K562 (cell line): ENCODE measurements at regions not wholly inside any gene's neighbourhood (a gene's known extent, or its start where the extent isn't known, plus 50 kb on each side); places are given as distances from the start of the nearest gene placed in this dataset.

ENCODE experiments used
- ATAC-seq: fragments of 200-7000 bp; cut with Tn5 transposase; 3 replicates; pipeline ENCODE4 v1.9.1; 2020; ENCODE audit warnings: moderate library complexity
- BruUV-seq: library from RNA; stranded (reverse); fragments of 400-500 nt; replicated peaks from 2 replicates; lab custom pipeline; 2021; lab: Mats Ljungman, UMichigan
- CTCF ChIA-PET: fragments of 300-600 bp; formaldehyde crosslinking; extraction: SDS; loops from one replicate; lab custom pipeline; 2021; ENCODE audit warnings: low intra/inter-chr PET ratio; lab: Yijun Ruan, JAX
- POLR2A ChIA-PET: fragments of 300-600, 350-650 bp; sonication (Branson Sonifier 250); formaldehyde crosslinking; extraction: SDS; loops from one replicate; lab custom pipeline; 2021; ENCODE audit warnings: antibody characterized with exemption, inconsistent platforms; lab: Yijun Ruan, JAX
- DNase-seq, 4 experiments: peaks; one replicate each; pipeline versions ENCODE4 v3.0.0 to v3.0.0-alpha.2; 2011 to 2018; ENCODE audit warnings: low spot score in 3 of 4, mixed read lengths in 3 of 4; ENCODE audit errors: extremely low read depth in 1 of 4
- FAIRE-seq: peaks from 2 replicates; lab custom pipeline; 2011; peaks lifted over from hg19 to GRCh38; lab: Jason Lieb, UNC
- H2AFZ ChIP-seq: 2 replicates; pipeline ENCODE4 v1.6.0; 2011; ENCODE audit warnings: low read depth, low read length, control low read depth, inconsistent platforms
- H3K27ac ChIP-seq: fragments of 200-600 bp; 3 replicates; pipeline ENCODE4 v1.8.0; 2011; ENCODE audit warnings: low read depth, mild to moderate bottlenecking, control low read depth, inconsistent platforms, low read length, moderate library complexity, mixed read lengths; ENCODE audit errors: extremely low read depth
- H3K27me3 ChIP-seq, 2 experiments: fragments of 300-600 bp in 1 of 2; 2 replicates in 1 of 2; 3 replicates in 1 of 2; pipeline versions ENCODE4 v1.6.0 to v1.8.0; 2011; ENCODE audit warnings: inconsistent platforms in 2 of 2, low read length in 2 of 2, mild to moderate bottlenecking in 1 of 2, mixed read lengths in 1 of 2, moderate library complexity in 1 of 2; ENCODE audit not compliant: control insufficient read depth in 2 of 2, insufficient read depth in 2 of 2
- H3K36me3 ChIP-seq: fragments of 300-600 bp; 3 replicates; pipeline ENCODE4 v1.8.0; 2011; ENCODE audit warnings: mild to moderate bottlenecking, low read length, inconsistent platforms; ENCODE audit not compliant: control insufficient read depth, insufficient read depth
- H3K4me1 ChIP-seq, 2 experiments: fragments of 200-600 bp in 1 of 2; replicated peaks in 1 of 2; 2 replicates in 1 of 2; 3 replicates in 1 of 2; pipeline versions ENCODE4 v1.5.1 to v1.8.0; 2011; ENCODE audit warnings: inconsistent platforms in 2 of 2, low read length in 2 of 2, mild to moderate bottlenecking in 1 of 2, mixed read lengths in 1 of 2, moderate library complexity in 1 of 2; ENCODE audit not compliant: control insufficient read depth in 2 of 2, insufficient read depth in 2 of 2
- H3K4me2 ChIP-seq: 2 replicates; pipeline ENCODE4 v1.6.1; 2011; ENCODE audit warnings: low read length, control low read depth, inconsistent platforms, mixed read lengths; ENCODE audit not compliant: insufficient read depth
- H3K4me3 ChIP-seq: fragments of 200-600 bp; sonication (generic), shearing (Covaris generic); 2 replicates; pipeline ENCODE4 v1.5.1; 2016; ENCODE audit warnings: control low read depth, inconsistent platforms
- H3K79me2 ChIP-seq: fragments of 200-600 bp; 3 replicates; pipeline ENCODE4 v1.8.0; 2011; ENCODE audit warnings: low read length, inconsistent platforms; ENCODE audit not compliant: control insufficient read depth, insufficient read depth
- H3K9ac ChIP-seq, 2 experiments: 2 replicates each; pipeline versions ENCODE4 v1.6.0 to v1.6.1; 2011; ENCODE audit warnings: low read depth in 2 of 2, low read length in 2 of 2, control low read depth in 1 of 2, inconsistent platforms in 1 of 2, mild to moderate bottlenecking in 1 of 2, mixed read lengths in 1 of 2; ENCODE audit not compliant: insufficient read depth in 1 of 2
- H3K9me1 ChIP-seq: one replicate; pipeline ENCODE4 v1.6.0; 2011; ENCODE audit warnings: inconsistent platforms, mild to moderate bottlenecking, low read length, moderate library complexity; ENCODE audit not compliant: control insufficient read depth, insufficient read depth
- H3K9me3 ChIP-seq: replicated peaks from 2 replicates; pipeline ENCODE4 v1.5.1; 2011; ENCODE audit warnings: low read depth, low read length, inconsistent platforms; ENCODE audit not compliant: control insufficient read depth, insufficient read depth
- H4K20me1 ChIP-seq: replicated peaks from 2 replicates; pipeline ENCODE4 v1.6.1; 2011; ENCODE audit warnings: low read length, inconsistent platforms, mixed read lengths; ENCODE audit not compliant: control insufficient read depth, insufficient read depth
- FOXK2 ChIP-seq, 2 experiments: fragments of 450-650 bp; IDR thresholded peaks in 1 of 2; conservative IDR thresholded peaks in 1 of 2; 2 replicates each; pipeline ENCODE4 v1.6.1; 2016; ENCODE audit warnings: low read depth in 2 of 2, mild to moderate bottlenecking in 1 of 2
- MAFK ChIP-seq: IDR thresholded peaks from 2 replicates; pipeline ENCODE4 v1.6.1; 2011; ENCODE audit warnings: low read length, improper control_type of control experiment
- MCM7 ChIP-seq, 2 experiments: fragments of 450-650 bp; IDR thresholded peaks; 2 replicates each; pipeline ENCODE4 v1.6.1; 2016 to 2018
- POLR2A ChIP-seq: fragments of 450-650 bp; conservative IDR thresholded peaks from 2 replicates; pipeline ENCODE4 v1.6.1; 2016
- PYGO2 ChIP-seq: fragments of 450-650 bp; IDR thresholded peaks from 2 replicates; pipeline ENCODE4 v1.6.1; 2016; ENCODE audit warnings: mild to moderate bottlenecking, missing genetic modification characterization, moderate library complexity, missing compliant biosample characterization
- SMC3 ChIP-seq: conservative IDR thresholded peaks from 2 replicates; pipeline ENCODE4 v1.6.1; 2011; ENCODE audit warnings: low read depth, low read length, improper control_type of control experiment; ENCODE audit not compliant: insufficient read depth
- SRSF3 ChIP-seq: fragments of 200-400 bp; formaldehyde crosslinking; IDR thresholded peaks from 2 replicates; pipeline ENCODE4 v1.6.1; 2016; ENCODE audit warnings: mild to moderate bottlenecking, low read length, moderate library complexity; ENCODE audit not compliant: insufficient read depth
- STAT5A ChIP-seq: IDR thresholded peaks from 2 replicates; pipeline ENCODE4 v1.6.1; 2012; ENCODE audit warnings: low read length, inconsistent platforms, borderline replicate concordance
- TEAD2 ChIP-seq: fragments of 450-650 bp; IDR thresholded peaks from 2 replicates; pipeline ENCODE4 v1.6.1; 2016; ENCODE audit warnings: missing genetic modification characterization, control low read depth, missing compliant biosample characterization
- TGIF2 ChIP-seq: sonication (generic); formaldehyde crosslinking; IDR thresholded peaks from 2 replicates; pipeline ENCODE4 v1.8.1; 2022; ENCODE audit warnings: mild to moderate bottlenecking, missing genetic modification reagents, moderate library complexity
- ZFX ChIP-seq: sonication (generic); formaldehyde crosslinking; IDR thresholded peaks from 2 replicates; pipeline ENCODE4 v1.8.0; 2022; ENCODE audit warnings: mild to moderate bottlenecking, missing genetic modification reagents, moderate library complexity
- ZNF143 ChIP-seq: sonication (generic); formaldehyde crosslinking; IDR thresholded peaks from 2 replicates; pipeline ENCODE4 v1.9.0; 2022; ENCODE audit warnings: mild to moderate bottlenecking, missing genetic modification reagents
- ZNF165 ChIP-seq: fragments of 250-450 bp; sonication (Bioruptor Pico); IDR thresholded peaks from 2 replicates; pipeline ENCODE4 v1.4.0; 2020; ENCODE audit warnings: borderline replicate concordance
- ZNF785 ChIP-seq: fragments of 250-450 bp; sonication (Bioruptor Pico); IDR thresholded peaks from 2 replicates; pipeline ENCODE4 v1.4.0; 2020; ENCODE audit warnings: mild to moderate bottlenecking
- WGBS: fragments of 100-300 bp; shearing (Covaris generic); methylation state at CpG from one replicate; pipeline ENCODE4 v1.1.6; 2016; ENCODE audit warnings: low coverage, mixed read lengths; ENCODE audit not compliant: insufficient coverage; ENCODE audit errors: missing lambda C conversion rate; 5-methylcytosine and 5-hydroxymethylcytosine counted together
- in situ Hi-C: fragments of 300-500 bp; cut with MboI; formaldehyde crosslinking; loops from 4 replicates; pipeline ENCODE4 v1.15.0; 2018; ENCODE audit warnings: inconsistent platforms, mixed read lengths
- intact Hi-C: fragments of 100-400 bp; cut with micrococcal nuclease; formaldehyde crosslinking; loops from 2 replicates; pipeline ENCODE4 v1.14.2; 2022
- TF ChIP-seq, protein P1 (sequence below): sonication (generic); formaldehyde crosslinking; IDR thresholded peaks from 2 replicates; pipeline ENCODE4 v1.8.0; 2022; ENCODE audit warnings: mild to moderate bottlenecking, missing genetic modification reagents, borderline replicate concordance
- TF ChIP-seq, protein P2 (sequence below): fragments of 450-650 bp; IDR thresholded peaks from 2 replicates; pipeline ENCODE4 v1.6.1; 2016; ENCODE audit warnings: borderline replicate concordance
- TF ChIP-seq, protein P3 (sequence below): sonication (generic); formaldehyde crosslinking; IDR thresholded peaks from 2 replicates; pipeline ENCODE4 v1.8.0; 2022; ENCODE audit warnings: mild to moderate bottlenecking, missing genetic modification reagents
- TF ChIP-seq, protein P4 (sequence below): fragments of 200-800 bp; sonication (Bioruptor generic); IDR thresholded peaks from 2 replicates; pipeline ENCODE4 v1.6.1; 2017; ENCODE audit warnings: missing genetic modification characterization, missing compliant biosample characterization

DNA sequence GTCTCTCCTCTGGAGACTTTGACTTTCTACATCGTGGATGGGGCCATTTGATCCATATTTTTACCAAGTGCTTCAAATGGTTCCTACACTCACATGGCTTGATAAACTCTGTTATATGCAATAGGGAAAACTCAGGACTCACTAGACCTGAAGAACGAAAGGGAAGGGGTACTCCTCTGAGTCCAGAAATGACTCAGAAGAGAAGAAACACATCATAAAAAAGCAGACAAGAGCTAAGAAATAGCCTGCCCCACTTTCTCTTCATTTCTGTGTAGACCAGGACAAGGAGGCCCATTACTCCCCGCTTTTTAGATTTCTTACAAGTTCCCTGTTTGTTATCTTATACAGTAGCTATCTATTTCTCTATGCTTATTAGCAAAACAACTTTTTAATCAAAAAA lies 369.8 kb upstream of the ARID1B start:
- FAIRE-seq (no peak), ATAC-seq (no peak), DNase-seq (no peak)
- POLR2A ChIA-PET: no interaction called here
- H3K9me1 ChIP-seq: no peaks in the 10 kb centered on the region
- no peaks in the 10 kb centered on the region for H3K79me2 ChIP-seq
- no peaks in the 10 kb centered on the region for H4K20me1 ChIP-seq
- no peak overlapping the region for H3K27ac ChIP-seq
- CTCF ChIA-PET: no interaction called here
- TF ChIP-seq MCM7 (IDR thresholded peaks at IDR 0.05): no peak
- TF ChIP-seq TEAD2: no peak
- no peak for TF ChIP-seq SMC3
- no peak for TF ChIP-seq ZFX (CRISPR knock-in tag)
- TF ChIP-seq FOXK2 (conservative IDR thresholded peaks at IDR 0.05 in 1 of 2, IDR thresholded peaks at IDR 0.05 in 1 of 2; ENCODE audit: low read depth in 2 of 2): no peak
- TF ChIP-seq, protein P1, sequence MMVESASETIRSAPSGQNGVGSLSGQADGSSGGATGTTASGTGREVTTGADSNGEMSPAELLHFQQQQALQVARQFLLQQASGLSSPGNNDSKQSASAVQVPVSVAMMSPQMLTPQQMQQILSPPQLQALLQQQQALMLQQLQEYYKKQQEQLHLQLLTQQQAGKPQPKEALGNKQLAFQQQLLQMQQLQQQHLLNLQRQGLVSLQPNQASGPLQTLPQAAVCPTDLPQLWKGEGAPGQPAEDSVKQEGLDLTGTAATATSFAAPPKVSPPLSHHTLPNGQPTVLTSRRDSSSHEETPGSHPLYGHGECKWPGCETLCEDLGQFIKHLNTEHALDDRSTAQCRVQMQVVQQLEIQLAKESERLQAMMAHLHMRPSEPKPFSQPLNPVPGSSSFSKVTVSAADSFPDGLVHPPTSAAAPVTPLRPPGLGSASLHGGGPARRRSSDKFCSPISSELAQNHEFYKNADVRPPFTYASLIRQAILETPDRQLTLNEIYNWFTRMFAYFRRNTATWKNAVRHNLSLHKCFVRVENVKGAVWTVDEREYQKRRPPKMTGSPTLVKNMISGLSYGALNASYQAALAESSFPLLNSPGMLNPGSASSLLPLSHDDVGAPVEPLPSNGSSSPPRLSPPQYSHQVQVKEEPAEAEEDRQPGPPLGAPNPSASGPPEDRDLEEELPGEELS (CRISPR knock-in tag): no peak
- no peak for TF ChIP-seq ZNF785 (CRISPR knock-in tag)
- no peak for TF ChIP-seq SRSF3
- TF ChIP-seq STAT5A: no peak
- TF ChIP-seq, protein P2, sequence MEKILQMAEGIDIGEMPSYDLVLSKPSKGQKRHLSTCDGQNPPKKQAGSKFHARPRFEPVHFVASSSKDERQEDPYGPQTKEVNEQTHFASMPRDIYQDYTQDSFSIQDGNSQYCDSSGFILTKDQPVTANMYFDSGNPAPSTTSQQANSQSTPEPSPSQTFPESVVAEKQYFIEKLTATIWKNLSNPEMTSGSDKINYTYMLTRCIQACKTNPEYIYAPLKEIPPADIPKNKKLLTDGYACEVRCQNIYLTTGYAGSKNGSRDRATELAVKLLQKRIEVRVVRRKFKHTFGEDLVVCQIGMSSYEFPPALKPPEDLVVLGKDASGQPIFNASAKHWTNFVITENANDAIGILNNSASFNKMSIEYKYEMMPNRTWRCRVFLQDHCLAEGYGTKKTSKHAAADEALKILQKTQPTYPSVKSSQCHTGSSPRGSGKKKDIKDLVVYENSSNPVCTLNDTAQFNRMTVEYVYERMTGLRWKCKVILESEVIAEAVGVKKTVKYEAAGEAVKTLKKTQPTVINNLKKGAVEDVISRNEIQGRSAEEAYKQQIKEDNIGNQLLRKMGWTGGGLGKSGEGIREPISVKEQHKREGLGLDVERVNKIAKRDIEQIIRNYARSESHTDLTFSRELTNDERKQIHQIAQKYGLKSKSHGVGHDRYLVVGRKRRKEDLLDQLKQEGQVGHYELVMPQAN: no peak
- no peak for TF ChIP-seq TGIF2 (CRISPR knock-in tag)
- no peak for TF ChIP-seq POLR2A
- no peak for TF ChIP-seq ZNF165 (CRISPR knock-in tag)
- TF ChIP-seq MAFK: no peak
- no peak for TF ChIP-seq ZNF143 (CRISPR knock-in tag)
- TF ChIP-seq, protein P3, sequence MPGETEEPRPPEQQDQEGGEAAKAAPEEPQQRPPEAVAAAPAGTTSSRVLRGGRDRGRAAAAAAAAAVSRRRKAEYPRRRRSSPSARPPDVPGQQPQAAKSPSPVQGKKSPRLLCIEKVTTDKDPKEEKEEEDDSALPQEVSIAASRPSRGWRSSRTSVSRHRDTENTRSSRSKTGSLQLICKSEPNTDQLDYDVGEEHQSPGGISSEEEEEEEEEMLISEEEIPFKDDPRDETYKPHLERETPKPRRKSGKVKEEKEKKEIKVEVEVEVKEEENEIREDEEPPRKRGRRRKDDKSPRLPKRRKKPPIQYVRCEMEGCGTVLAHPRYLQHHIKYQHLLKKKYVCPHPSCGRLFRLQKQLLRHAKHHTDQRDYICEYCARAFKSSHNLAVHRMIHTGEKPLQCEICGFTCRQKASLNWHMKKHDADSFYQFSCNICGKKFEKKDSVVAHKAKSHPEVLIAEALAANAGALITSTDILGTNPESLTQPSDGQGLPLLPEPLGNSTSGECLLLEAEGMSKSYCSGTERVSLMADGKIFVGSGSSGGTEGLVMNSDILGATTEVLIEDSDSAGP (CRISPR knock-in tag): no peak
- TF ChIP-seq PYGO2: no peak
- TF ChIP-seq, protein P4, sequence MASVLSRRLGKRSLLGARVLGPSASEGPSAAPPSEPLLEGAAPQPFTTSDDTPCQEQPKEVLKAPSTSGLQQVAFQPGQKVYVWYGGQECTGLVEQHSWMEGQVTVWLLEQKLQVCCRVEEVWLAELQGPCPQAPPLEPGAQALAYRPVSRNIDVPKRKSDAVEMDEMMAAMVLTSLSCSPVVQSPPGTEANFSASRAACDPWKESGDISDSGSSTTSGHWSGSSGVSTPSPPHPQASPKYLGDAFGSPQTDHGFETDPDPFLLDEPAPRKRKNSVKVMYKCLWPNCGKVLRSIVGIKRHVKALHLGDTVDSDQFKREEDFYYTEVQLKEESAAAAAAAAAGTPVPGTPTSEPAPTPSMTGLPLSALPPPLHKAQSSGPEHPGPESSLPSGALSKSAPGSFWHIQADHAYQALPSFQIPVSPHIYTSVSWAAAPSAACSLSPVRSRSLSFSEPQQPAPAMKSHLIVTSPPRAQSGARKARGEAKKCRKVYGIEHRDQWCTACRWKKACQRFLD: no peak
- H2AFZ ChIP-seq: no peak overlapping the region
- no peak overlapping the region for H3K4me3 ChIP-seq
- H3K4me2 ChIP-seq: no peak overlapping the region
- H3K9me3 ChIP-seq: no peaks in the 10 kb centered on the region
- intact Hi-C loops (no loop called here), in situ Hi-C loops (no loop called here)
- no peaks in the 10 kb centered on the region for H3K27me3 ChIP-seq
- no peak overlapping the region for H3K9ac ChIP-seq
- no peaks in the 10 kb centered on the region for H3K4me1 ChIP-seq
- H3K36me3 ChIP-seq: no peaks in the 10 kb centered on the region
- WGBS: 2% methylated on average over 3 of the region's 3 CpGs
- no TSS peak for BruUV-seq
